H1 (cell line): ENCODE measurements at regions not wholly inside any gene's neighbourhood (a gene's known extent, or its start where the extent isn't known, plus 50 kb on each side); places are given as distances from the start of the nearest gene placed in this dataset.

Experiments used
- CTCF ChIA-PET: fragments of 300-600 bp; sonication (Branson Sonifier 250); formaldehyde crosslinking; loops from one replicate; lab custom pipeline; 2021; ENCODE audit not compliant: partially characterized antibody; lab: Charles Lee
- POLR2A ChIA-PET: fragments of 300-600 bp; sonication (Branson Sonifier 250); formaldehyde crosslinking; loops from one replicate; lab custom pipeline; 2021; ENCODE audit warnings: inconsistent platforms; ENCODE audit not compliant: partially characterized antibody; lab: Charles Lee
- DNase-seq, 2 experiments: peaks; one replicate each; pipeline versions ENCODE4 v3.0.0 to v3.0.0-alpha.2; 2010 to 2022; ENCODE audit warnings: low spot score in 2 of 2, low read depth in 1 of 2, mixed read lengths in 1 of 2
- FAIRE-seq: peaks from 2 replicates; lab custom pipeline; 2011; peaks lifted over from hg19 to GRCh38; lab: Jason Lieb, UNC
- H2AFZ ChIP-seq: 2 replicates; pipeline ENCODE4 v1.8.1; 2012; ENCODE audit warnings: low read length, inconsistent platforms
- H2AK5ac ChIP-seq: 2 replicates; pipeline ENCODE4 v1.6.1; 2013; ENCODE audit warnings: low read depth, low read length
- H2BK120ac ChIP-seq: replicated peaks from 2 replicates; pipeline ENCODE3; 2013; ENCODE audit warnings: low read depth, low read length, inconsistent platforms
- H2BK12ac ChIP-seq: 2 replicates; pipeline ENCODE4 v1.6.1; 2013; ENCODE audit warnings: low read depth, low read length
- H2BK15ac ChIP-seq: 2 replicates; pipeline ENCODE4 v1.6.1; 2013; ENCODE audit warnings: low read length
- H2BK20ac ChIP-seq: 2 replicates; pipeline ENCODE4 v1.6.1; 2013; ENCODE audit warnings: low read length
- H2BK5ac ChIP-seq: 2 replicates; pipeline ENCODE4 v1.6.1; 2013; ENCODE audit warnings: low read depth, low read length
- H3K14ac ChIP-seq: 2 replicates; pipeline ENCODE4 v1.6.1; 2013; ENCODE audit warnings: inconsistent platforms; ENCODE audit not compliant: insufficient read length
- H3K18ac ChIP-seq: 2 replicates; pipeline ENCODE4 v1.6.1; 2013; ENCODE audit warnings: low read length; ENCODE audit errors: extremely low read depth
- H3K23ac ChIP-seq: 2 replicates; pipeline ENCODE4 v1.6.1; 2013; ENCODE audit warnings: inconsistent platforms; ENCODE audit not compliant: insufficient read length
- H3K23me2 ChIP-seq: 2 replicates; pipeline ENCODE4 v1.6.1; 2013; ENCODE audit warnings: low read depth, low read length
- H3K27ac ChIP-seq: 2 replicates; pipeline ENCODE4 v1.6.1; 2011; ENCODE audit warnings: low read depth, low read length, inconsistent platforms
- H3K27me3 ChIP-seq, 4 experiments: replicated peaks in 1 of 4; 1 replicate in 1 of 4; 2 replicates in 3 of 4; pipeline versions ENCODE4 v1.6.1 to v1.8.1; 2011 to 2013; ENCODE audit warnings: low read length in 3 of 4, mild to moderate bottlenecking in 3 of 4, inconsistent platforms in 2 of 4, mixed read lengths in 2 of 4, moderate library complexity in 1 of 4; ENCODE audit not compliant: control insufficient read depth in 3 of 4, insufficient read depth in 3 of 4; ENCODE audit errors: extremely low read depth in 1 of 4
- H3K36me3 ChIP-seq, 4 experiments: 2 replicates each; pipeline versions ENCODE4 v1.6.1 to v1.8.1; 2011 to 2013; ENCODE audit warnings: mild to moderate bottlenecking in 4 of 4, low read length in 3 of 4, moderate library complexity in 2 of 4, control low read depth in 1 of 4, inconsistent platforms in 1 of 4; ENCODE audit not compliant: insufficient read depth in 4 of 4, control insufficient read depth in 2 of 4
- H3K4ac ChIP-seq: replicated peaks from 2 replicates; pipeline ENCODE3; 2013; ENCODE audit warnings: low read length, low read depth, mixed read lengths, inconsistent platforms; ENCODE audit not compliant: insufficient read length
- H3K4me1 ChIP-seq, 4 experiments: replicated peaks in 1 of 4; 1 replicate in 1 of 4; 2 replicates in 3 of 4; pipeline versions ENCODE4 v1.6.1 to v1.8.1; 2011 to 2013; ENCODE audit warnings: low read length in 3 of 4, inconsistent platforms in 2 of 4, mixed read lengths in 1 of 4; ENCODE audit not compliant: insufficient read depth in 4 of 4, control insufficient read depth in 3 of 4
- H3K4me2 ChIP-seq, 2 experiments: 2 replicates each; pipeline versions ENCODE4 v1.6.1 to v1.8.1; 2011 to 2013; ENCODE audit warnings: low read depth in 2 of 2, low read length in 2 of 2, control low read depth in 1 of 2, inconsistent platforms in 1 of 2, mild to moderate bottlenecking in 1 of 2; ENCODE audit not compliant: insufficient read depth in 1 of 2
- H3K4me3 ChIP-seq, 4 experiments: fragments of 200-600, 300-600 bp in 1 of 4; sonication (generic), shearing (Covaris generic), sonication (Bioruptor Twin) in 1 of 4; 2 replicates each; pipeline versions ENCODE4 v1.5.1 to v1.8.1; 2011 to 2016; ENCODE audit warnings: low read length in 4 of 4, low read depth in 3 of 4, control low read depth in 2 of 4, inconsistent platforms in 2 of 4, mild to moderate bottlenecking in 2 of 4, mixed read lengths in 1 of 4, moderate library complexity in 1 of 4; ENCODE audit not compliant: insufficient read depth in 2 of 4; ENCODE audit errors: extremely low read depth in 1 of 4
- H3K56ac ChIP-seq: replicated peaks from 2 replicates; pipeline ENCODE3; 2013; ENCODE audit warnings: low read depth, mild to moderate bottlenecking, mixed read lengths, low read length, inconsistent platforms; ENCODE audit not compliant: insufficient read length
- H3K79me1 ChIP-seq: 2 replicates; pipeline ENCODE4 v1.6.1; 2013; ENCODE audit warnings: low read depth, low read length, control low read depth
- H3K79me2 ChIP-seq, 2 experiments: 2 replicates each; pipeline versions ENCODE4 v1.6.1 to v1.8.1; 2012 to 2013; ENCODE audit warnings: low read length in 2 of 2, mild to moderate bottlenecking in 2 of 2, inconsistent platforms in 1 of 2; ENCODE audit not compliant: insufficient read depth in 2 of 2, control insufficient read depth in 1 of 2
- H3K9ac ChIP-seq, 4 experiments: replicated peaks in 1 of 4; 1 replicate in 1 of 4; 2 replicates in 3 of 4; pipeline versions ENCODE4 v1.6.1 to v1.8.1; 2011 to 2013; ENCODE audit warnings: low read depth in 3 of 4, low read length in 3 of 4, control low read depth in 2 of 4, mild to moderate bottlenecking in 2 of 4, moderate library complexity in 2 of 4, inconsistent platforms in 1 of 4; ENCODE audit errors: extremely low read depth in 1 of 4
- H3K9me3 ChIP-seq, 2 experiments: 2 replicates each; pipeline versions ENCODE4 v1.6.1 to v1.8.1; 2012 to 2013; ENCODE audit warnings: mild to moderate bottlenecking in 2 of 2, moderate library complexity in 2 of 2, control low read depth in 1 of 2, inconsistent platforms in 1 of 2, low read depth in 1 of 2, low read length in 1 of 2, mixed read lengths in 1 of 2; ENCODE audit not compliant: insufficient read depth in 2 of 2
- H4K20me1 ChIP-seq, 2 experiments: replicated peaks in 1 of 2; 2 replicates each; pipeline versions ENCODE3 to v1.8.1; 2011 to 2013; ENCODE audit warnings: inconsistent platforms in 2 of 2, low read length in 2 of 2, mild to moderate bottlenecking in 1 of 2; ENCODE audit not compliant: insufficient read depth in 2 of 2, control insufficient read depth in 1 of 2
- H4K5ac ChIP-seq: 2 replicates; pipeline ENCODE4 v1.6.1; 2013; ENCODE audit warnings: low read length, low read depth, mixed read lengths, inconsistent platforms; ENCODE audit not compliant: insufficient read length
- H4K8ac ChIP-seq: 2 replicates; pipeline ENCODE4 v1.8.0; 2013; ENCODE audit warnings: mild to moderate bottlenecking, moderate library complexity, low read length, inconsistent platforms; ENCODE audit not compliant: insufficient read depth; ENCODE audit errors: extremely low read depth
- H4K91ac ChIP-seq: replicated peaks from 2 replicates; pipeline ENCODE3; 2013; ENCODE audit warnings: low read length, mixed read lengths, inconsistent platforms; ENCODE audit not compliant: insufficient read length
- ATF3 ChIP-seq: IDR thresholded peaks from 2 replicates; pipeline ENCODE4 v1.6.1; 2011; ENCODE audit warnings: low read depth, mild to moderate bottlenecking, low read length; ENCODE audit not compliant: insufficient read depth
- BACH1 ChIP-seq: IDR thresholded peaks from 2 replicates; pipeline ENCODE4 v1.6.1; 2012; ENCODE audit warnings: low read length, improper control_type of control experiment
- CHD2 ChIP-seq: IDR thresholded peaks from 2 replicates; pipeline ENCODE4 v1.6.1; 2012; ENCODE audit warnings: low read length, improper control_type of control experiment
- HDAC6 ChIP-seq: IDR thresholded peaks from one replicate; pipeline ENCODE4 v1.7.1; 2012; ENCODE audit warnings: low read depth, mild to moderate bottlenecking, inconsistent platforms, low read length, moderate library complexity
- PHF8 ChIP-seq: fragments of 200-600 bp; sonication (generic); conservative IDR thresholded peaks from 2 replicates; pipeline ENCODE4 v1.7.1; 2012; ENCODE audit warnings: low read depth, mild to moderate bottlenecking, inconsistent platforms, low read length, moderate library complexity
- TBP ChIP-seq: IDR thresholded peaks from 2 replicates; pipeline ENCODE4 v1.6.1; 2011; ENCODE audit warnings: low read depth, low read length, improper control_type of control experiment
- WGBS, 2 experiments: shearing (Covaris generic) in 1 of 2; methylation state at CpG; one replicate each; pipeline versions ENCODE4 v1.1.6 to v1.1.7; 2013 to 2015; ENCODE audit warnings: low lambda C conversion rate in 2 of 2, mixed read lengths in 2 of 2, inconsistent platforms in 1 of 2, low coverage in 1 of 2, missing lambda C conversion rate in 1 of 2; ENCODE audit not compliant: insufficient replicate concordance in 2 of 2, insufficient coverage in 1 of 2, insufficient read length in 1 of 2; ENCODE audit errors: extremely low coverage in 1 of 2, missing lambda C conversion rate in 1 of 2; 5-methylcytosine and 5-hydroxymethylcytosine counted together
- TF ChIP-seq, protein P1 (sequence below): IDR thresholded peaks from 2 replicates; pipeline ENCODE4 v1.6.1; 2012; ENCODE audit warnings: low read length, inconsistent platforms

- Histone ChIP-seq H3K4me2 (no peak overlapping the region), H2AK5ac (no peak overlapping the region), H3K4me1 (no peaks in the 10 kb centered on the region; a peak in 1 of 7 replicates), H2BK12ac (no peak overlapping the region), H3K9ac (no peak overlapping the region), H3K79me2 (no peaks in the 10 kb centered on the region), H3K9me3 (no peaks in the 10 kb centered on the region), H2BK20ac (no peak overlapping the region), H4K20me1 (no peaks in the 10 kb centered on the region), H2AFZ (peak overlapping the region; percentile 19; the same call in 1 of the 2 replicates), H3K23me2 (no peaks in the 10 kb centered on the region), H2BK120ac (no peak overlapping the region), H3K79me1 (no peaks in the 10 kb centered on the region), H3K4me3 (no peak overlapping the region), H3K36me3 (no peaks in the 10 kb centered on the region), H3K56ac (no peak overlapping the region), H2BK5ac (no peak overlapping the region), H4K5ac (no peak overlapping the region), H3K27ac (no peak overlapping the region), H3K23ac (no peak overlapping the region), H2BK15ac (no peak overlapping the region), H4K8ac (no peak overlapping the region; the same call in 1 of the 2 replicates), H4K91ac (no peak overlapping the region), H3K14ac (no peak overlapping the region), H3K18ac (no peak overlapping the region), H3K27me3 (no peaks in the 10 kb centered on the region), H3K4ac (no peak overlapping the region)
- no peak for FAIRE-seq
- ChIA-PET POLR2A (no interaction called here), CTCF (interaction anchor here (0.6 to 1.5 kb wide), 2 partner anchors 312 to 452 kb away, joined by 3 to 4 read pairs; no protein-coding TSS in a partner anchor)
- 85% methylated on average over 14 of the region's 14 CpGs; no CpG with 5 or more reads in 1 of the 2 experiments for WGBS, 2 experiments
- TF ChIP-seq TBP = no peak
- no peak for TF ChIP-seq CHD2
- no peak for TF ChIP-seq ATF3
- TF ChIP-seq PHF8 = no peak
- TF ChIP-seq, protein P1, sequence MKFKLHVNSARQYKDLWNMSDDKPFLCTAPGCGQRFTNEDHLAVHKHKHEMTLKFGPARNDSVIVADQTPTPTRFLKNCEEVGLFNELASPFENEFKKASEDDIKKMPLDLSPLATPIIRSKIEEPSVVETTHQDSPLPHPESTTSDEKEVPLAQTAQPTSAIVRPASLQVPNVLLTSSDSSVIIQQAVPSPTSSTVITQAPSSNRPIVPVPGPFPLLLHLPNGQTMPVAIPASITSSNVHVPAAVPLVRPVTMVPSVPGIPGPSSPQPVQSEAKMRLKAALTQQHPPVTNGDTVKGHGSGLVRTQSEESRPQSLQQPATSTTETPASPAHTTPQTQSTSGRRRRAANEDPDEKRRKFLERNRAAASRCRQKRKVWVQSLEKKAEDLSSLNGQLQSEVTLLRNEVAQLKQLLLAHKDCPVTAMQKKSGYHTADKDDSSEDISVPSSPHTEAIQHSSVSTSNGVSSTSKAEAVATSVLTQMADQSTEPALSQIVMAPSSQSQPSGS = no peak
- TF ChIP-seq HDAC6 = no peak
- no peak for TF ChIP-seq BACH1
- DNase-seq = no peak
Measured at GRCh38 chr14:28157289-28157869, 609.2 kb upstream of the FOXG1 start.
